ENCODE measurements at regions not wholly inside any gene's neighbourhood (a gene's known extent, or its start where the extent isn't known, plus 50 kb on each side); places are given as distances from the start of the nearest gene placed in this dataset.
"Not testable (repeated sequence)": the region's sequence is repeated elsewhere in the genome, so short reads cannot be mapped to it uniquely, and the experiment has no call there.

DNA sequence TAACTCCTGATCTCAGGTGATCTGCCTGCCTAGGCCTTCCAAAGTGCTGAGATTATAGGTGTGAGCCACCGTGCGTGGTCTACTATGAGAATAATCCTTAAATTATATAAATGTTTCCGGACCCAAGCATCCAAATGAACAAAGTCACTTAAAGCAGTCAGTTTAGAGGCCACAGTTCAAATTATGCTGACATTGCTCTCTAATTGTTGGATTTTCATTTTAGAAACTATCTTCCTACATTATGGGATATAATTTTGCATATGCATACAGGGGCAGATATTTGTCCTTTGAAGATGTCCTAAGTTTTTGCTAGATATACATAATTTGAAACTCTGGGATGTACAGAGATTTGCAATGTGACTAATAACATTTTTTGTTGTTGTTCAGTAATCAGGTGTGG, 390.1 kb downstream of the RND3 start:
- Mint-ChIP-seq H3K4me3 (no peak overlapping the region), H3K27me3 (no peaks in the 10 kb centered on the region), H3K27ac (no peak overlapping the region), H3K36me3 (no peaks in the 10 kb centered on the region), H3K9me3 (no peaks in the 10 kb centered on the region), H3K4me1 (no peaks in the 10 kb centered on the region)

GRCh38 chr2:150095361-150096095, 391.9 kb downstream of the RND3 start:
- no peak overlapping the region for H3K4me3 Mint-ChIP-seq
- H3K36me3 Mint-ChIP-seq = no peaks in the 10 kb centered on the region
- H3K27ac Mint-ChIP-seq = no peak overlapping the region
- no peaks in the 10 kb centered on the region for H3K9me3 Mint-ChIP-seq
- no peaks in the 10 kb centered on the region for H3K4me1 Mint-ChIP-seq
- no peaks in the 10 kb centered on the region for H3K27me3 Mint-ChIP-seq

GRCh38 chr2:150091846-150092245, 395.6 kb downstream of the RND3 start:
- H3K9me3 Mint-ChIP-seq = peaks cover under 1% of the 10 kb centered on the region
- no peak overlapping the region for H3K4me3 Mint-ChIP-seq
- no peak overlapping the region for H3K27ac Mint-ChIP-seq
- no peaks in the 10 kb centered on the region for H3K36me3 Mint-ChIP-seq
- H3K27me3 Mint-ChIP-seq = no peaks in the 10 kb centered on the region
- H3K4me1 Mint-ChIP-seq = no peaks in the 10 kb centered on the region

DNA sequence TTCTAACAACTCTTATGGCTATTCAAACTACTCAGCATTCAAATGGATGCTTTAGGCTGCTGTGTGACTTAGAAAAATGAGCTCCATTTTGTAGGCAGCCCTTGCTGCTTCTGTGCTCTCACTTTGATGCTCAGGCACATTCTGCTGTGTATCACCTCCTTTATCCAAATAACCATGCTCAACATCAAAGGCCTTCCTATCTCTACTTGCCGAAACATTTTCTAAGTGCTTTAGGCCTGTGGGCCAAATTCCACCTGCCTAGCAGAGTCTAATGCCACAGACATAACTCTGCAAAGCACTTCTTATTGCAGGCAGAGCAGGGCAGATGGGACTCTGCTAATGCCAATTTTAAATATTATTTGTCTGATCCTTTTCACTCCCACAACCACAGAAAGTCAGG, 397.4 kb downstream of the RND3 start:
- H3K4me1 Mint-ChIP-seq = no peaks in the 10 kb centered on the region
- H3K27ac Mint-ChIP-seq = no peak overlapping the region
- no peak overlapping the region for H3K4me3 Mint-ChIP-seq
- peaks cover 8% of the 10 kb centered on the region for H3K9me3 Mint-ChIP-seq
- no peaks in the 10 kb centered on the region for H3K27me3 Mint-ChIP-seq
- no peaks in the 10 kb centered on the region for H3K36me3 Mint-ChIP-seq

DNA sequence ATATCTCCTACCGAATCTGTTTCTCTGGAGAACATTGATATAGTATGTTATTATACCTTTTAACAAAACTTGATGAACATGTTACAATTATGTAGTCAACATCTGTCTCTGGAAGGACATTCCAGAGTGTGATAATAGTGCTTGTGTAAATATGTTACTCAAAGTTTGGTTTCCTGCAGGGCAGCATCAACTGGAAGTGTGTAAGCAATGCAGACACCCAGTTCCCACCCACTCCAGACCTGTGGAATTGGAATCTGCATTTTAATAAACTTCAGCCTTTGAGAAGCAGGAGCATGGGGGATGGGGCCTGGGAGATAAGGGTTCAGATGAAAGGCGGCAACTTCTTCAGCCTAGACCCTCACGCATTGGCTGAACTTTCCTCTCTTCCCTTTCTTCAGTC, 398.9 kb downstream of the RND3 start:
- peaks cover 8% of the 10 kb centered on the region for H3K9me3 Mint-ChIP-seq
- no peak overlapping the region for H3K4me3 Mint-ChIP-seq
- H3K27me3 Mint-ChIP-seq = no peaks in the 10 kb centered on the region
- no peaks in the 10 kb centered on the region for H3K4me1 Mint-ChIP-seq
- H3K36me3 Mint-ChIP-seq = no peaks in the 10 kb centered on the region
- no peak overlapping the region for H3K27ac Mint-ChIP-seq

DNA sequence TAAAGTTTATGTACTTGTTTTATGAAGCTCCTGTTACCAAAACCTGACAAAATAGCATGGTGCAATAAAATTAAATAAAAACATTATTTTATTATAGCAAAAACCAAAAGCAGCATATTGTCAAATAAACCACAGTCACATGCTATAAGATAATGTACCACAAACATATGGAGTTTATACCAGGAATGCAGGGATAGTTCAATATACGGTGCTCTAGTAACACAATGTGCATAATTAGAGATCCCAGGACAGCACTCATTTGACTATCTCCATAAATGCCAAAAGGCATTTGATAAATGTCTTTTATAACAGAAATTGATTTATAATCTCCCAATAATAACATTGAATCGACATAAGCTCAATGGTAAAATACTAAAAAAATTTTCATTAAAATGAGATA, 402.0 kb downstream of the RND3 start:
- Mint-ChIP-seq H3K4me3 (no peak overlapping the region), H3K27me3 (no peaks in the 10 kb centered on the region), H3K27ac (no peak overlapping the region), H3K36me3 (no peaks in the 10 kb centered on the region), H3K4me1 (no peaks in the 10 kb centered on the region), H3K9me3 (peaks cover 8% of the 10 kb centered on the region)

- H3K4me1 Mint-ChIP-seq = no peaks in the 10 kb centered on the region
- no peaks in the 10 kb centered on the region for H3K36me3 Mint-ChIP-seq
- H3K9me3 Mint-ChIP-seq = peaks cover 8% of the 10 kb centered on the region
- H3K27me3 Mint-ChIP-seq = no peaks in the 10 kb centered on the region
- no peak overlapping the region for H3K27ac Mint-ChIP-seq
- H3K4me3 Mint-ChIP-seq = no peak overlapping the region
These were observed 405.5 kb downstream of the RND3 start for GRCh38 chr2:150081775-150082481.

DNA sequence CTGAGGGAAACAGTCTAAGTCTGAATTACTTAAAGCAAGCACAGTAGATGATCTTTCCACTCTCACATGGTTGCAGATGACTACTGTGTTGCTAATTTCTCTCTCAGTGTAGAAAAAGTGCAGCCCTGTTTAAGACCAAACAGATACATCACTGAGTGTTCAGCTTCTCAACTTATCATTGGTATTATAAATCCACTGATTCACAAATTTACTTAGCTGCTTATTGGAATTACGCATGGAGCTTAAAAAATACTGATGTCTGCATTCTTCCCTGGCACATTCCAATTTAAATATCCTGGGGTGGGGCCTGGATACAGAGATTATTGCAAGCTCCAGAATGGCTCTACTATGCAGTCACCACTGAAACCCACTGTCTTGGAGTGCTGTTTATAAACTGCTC, 411.2 kb downstream of the RND3 start:
- no peak overlapping the region for H3K4me3 Mint-ChIP-seq
- no peak overlapping the region for H3K27ac Mint-ChIP-seq
- no peaks in the 10 kb centered on the region for H3K36me3 Mint-ChIP-seq
- no peaks in the 10 kb centered on the region for H3K27me3 Mint-ChIP-seq
- no peaks in the 10 kb centered on the region for H3K4me1 Mint-ChIP-seq
- no peaks in the 10 kb centered on the region for H3K9me3 Mint-ChIP-seq

- Mint-ChIP-seq H3K4me1 (no peaks in the 10 kb centered on the region), H3K27me3 (no peaks in the 10 kb centered on the region), H3K36me3 (no peaks in the 10 kb centered on the region), H3K4me3 (no peak overlapping the region), H3K9me3 (no peaks in the 10 kb centered on the region), H3K27ac (no peak overlapping the region)
These were observed 411.6 kb downstream of the RND3 start for GRCh38 chr2:150075831-150076230.

DNA sequence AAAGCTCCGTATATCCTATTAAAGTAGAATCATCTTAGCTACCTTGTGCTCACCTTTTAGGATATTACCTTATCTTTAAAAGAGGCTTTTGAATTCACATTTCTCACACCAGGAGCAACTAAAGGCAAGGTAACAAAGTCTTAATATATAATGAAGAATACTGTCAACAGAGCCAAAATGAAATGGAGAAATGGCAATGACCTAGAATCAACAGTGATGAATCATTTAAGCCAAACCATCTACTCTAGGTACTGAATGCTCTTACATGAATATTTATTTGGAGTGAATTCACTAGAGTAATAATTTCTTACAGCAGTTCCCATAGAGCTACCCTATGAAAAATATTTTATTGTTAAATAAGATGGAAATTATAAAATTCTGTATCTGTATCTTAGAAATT, 421.0 kb downstream of the RND3 start:
- H3K4me3 Mint-ChIP-seq = no peak overlapping the region
- no peaks in the 10 kb centered on the region for H3K9me3 Mint-ChIP-seq
- H3K27me3 Mint-ChIP-seq = peaks cover 3% of the 10 kb centered on the region
- no peaks in the 10 kb centered on the region for H3K4me1 Mint-ChIP-seq
- no peak overlapping the region for H3K27ac Mint-ChIP-seq
- no peaks in the 10 kb centered on the region for H3K36me3 Mint-ChIP-seq

GRCh38 chr2:150063931-150064548, 423.4 kb downstream of the RND3 start:
- Mint-ChIP-seq H3K27me3 (peaks cover 3% of the 10 kb centered on the region), H3K4me3 (no peak overlapping the region), H3K27ac (no peak overlapping the region), H3K9me3 (no peaks in the 10 kb centered on the region), H3K4me1 (no peaks in the 10 kb centered on the region), H3K36me3 (no peaks in the 10 kb centered on the region)

DNA sequence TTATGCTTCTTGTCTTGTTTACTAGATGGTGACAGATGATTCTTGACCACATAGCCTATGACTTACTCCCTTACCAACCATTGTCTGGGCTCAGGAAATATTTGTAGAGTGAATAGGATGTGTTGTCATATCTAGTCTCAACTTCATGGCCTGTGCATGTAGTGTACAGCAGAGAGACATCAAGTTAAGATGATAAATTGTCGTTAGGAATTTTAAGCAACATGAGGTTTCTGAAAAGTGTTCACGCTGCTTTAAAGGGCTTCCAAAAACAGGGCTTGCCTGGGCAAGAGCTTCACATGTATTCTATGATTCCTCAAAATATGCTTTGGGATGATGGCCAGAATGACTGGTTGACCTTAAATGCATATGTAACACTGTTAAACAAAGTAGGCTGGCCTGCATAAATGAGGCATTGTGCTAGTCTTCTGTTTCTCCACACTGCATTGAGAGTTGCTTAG, 424.0 kb downstream of the RND3 start:
- no peaks in the 10 kb centered on the region for H3K36me3 Mint-ChIP-seq
- H3K27ac Mint-ChIP-seq = no peak overlapping the region
- H3K27me3 Mint-ChIP-seq = peaks cover 3% of the 10 kb centered on the region
- H3K9me3 Mint-ChIP-seq = no peaks in the 10 kb centered on the region
- no peak overlapping the region for H3K4me3 Mint-ChIP-seq
- no peaks in the 10 kb centered on the region for H3K4me1 Mint-ChIP-seq

- H3K36me3 Mint-ChIP-seq = no peaks in the 10 kb centered on the region
These were observed 425.1 kb downstream of the RND3 start for GRCh38 chr2:150062416-150062815.

GRCh38 chr2:150060341-150060740, 427.1 kb downstream of the RND3 start:
- Mint-ChIP-seq H3K9me3 (no peaks in the 10 kb centered on the region), H3K4me3 (no peak overlapping the region), H3K27me3 (no peaks in the 10 kb centered on the region), H3K27ac (no peak overlapping the region), H3K36me3 (no peaks in the 10 kb centered on the region), H3K4me1 (no peaks in the 10 kb centered on the region)

More at GRCh38 chr2:150062416-150062815, 425.1 kb downstream of the RND3 start:
- H3K27ac Mint-ChIP-seq = no peak overlapping the region
- peaks cover under 1% of the 10 kb centered on the region for H3K27me3 Mint-ChIP-seq
- no peaks in the 10 kb centered on the region for H3K9me3 Mint-ChIP-seq
- no peak overlapping the region for H3K4me3 Mint-ChIP-seq
- H3K4me1 Mint-ChIP-seq = no peaks in the 10 kb centered on the region

- not testable (repeated sequence) for H3K27me3 Mint-ChIP-seq, H3K27ac Mint-ChIP-seq, H3K4me1 Mint-ChIP-seq, H3K4me3 Mint-ChIP-seq, H3K36me3 Mint-ChIP-seq, H3K9me3 Mint-ChIP-seq
These were observed 427.8 kb downstream of the RND3 start for GRCh38 chr2:150059676-150060075.

DNA sequence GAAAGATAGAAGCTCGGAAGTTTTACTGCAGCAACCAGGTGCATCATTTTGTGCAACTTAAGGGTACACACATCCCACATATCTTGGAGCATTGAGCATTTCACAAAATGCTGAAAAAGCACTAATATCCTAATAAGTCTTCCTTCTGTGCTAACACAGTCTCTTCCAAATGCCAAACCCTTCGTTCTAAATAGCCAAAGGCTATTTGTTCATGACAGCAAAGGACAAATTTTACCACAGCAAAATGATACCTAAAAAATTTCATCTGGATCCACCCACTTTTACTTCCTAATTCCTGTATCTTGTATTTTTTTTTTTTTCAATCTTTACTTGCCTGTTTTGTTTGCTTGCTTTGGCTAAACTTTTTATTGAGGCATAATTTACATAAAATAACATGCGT, 435.0 kb downstream of the RND3 start:
- Mint-ChIP-seq H3K27ac (no peak overlapping the region), H3K27me3 (no peaks in the 10 kb centered on the region), H3K9me3 (peaks cover 4% of the 10 kb centered on the region)

More for the DNA sequence above, 435.0 kb downstream of the RND3 start:
- no peak overlapping the region for H3K4me3 Mint-ChIP-seq
- no peaks in the 10 kb centered on the region for H3K36me3 Mint-ChIP-seq
- no peaks in the 10 kb centered on the region for H3K4me1 Mint-ChIP-seq
